Activated CD4-positive, alpha-beta T cell treated with anti-CD3 and anti-CD28 coated beads, Interleukin-2, amount 50 U/mL, for 16 hours (primary cell): ENCODE measurements at regions not wholly inside any gene's neighbourhood (a gene's known extent, or its start where the extent isn't known, plus 50 kb on each side); places are given as distances from the start of the nearest gene placed in this dataset.
"Not testable (repeated sequence)": the region's sequence is repeated elsewhere in the genome, so short reads cannot be mapped to it uniquely, and the experiment has no call there.

Experiments used
- DNase-seq: peaks from one replicate; pipeline ENCODE4 v3.0.0-alpha.2; 2020

DNA sequence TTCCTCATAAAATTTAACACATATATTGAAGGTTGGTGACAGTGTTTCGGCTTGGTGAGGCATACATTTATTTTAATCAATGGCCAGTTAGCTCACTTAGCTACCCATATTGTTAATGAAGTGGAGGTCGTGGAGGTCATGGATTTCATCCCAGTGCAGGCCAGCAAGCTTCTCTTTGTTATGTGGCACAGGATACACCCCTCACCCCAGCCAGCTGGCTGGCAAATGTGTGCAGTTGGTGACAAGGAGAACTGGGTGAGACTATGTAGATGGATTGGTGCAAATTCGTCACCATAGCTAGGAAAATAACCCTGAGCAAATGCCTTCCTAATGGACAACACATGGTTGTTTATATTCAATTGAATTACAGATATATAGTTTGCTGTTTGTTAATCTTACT lies 50.5 kb upstream of the FOXP2 start:
- DNase-seq: no peak

GRCh38 chr7:114363292-114363691 lies 51.3 kb upstream of the FOXP2 start:
- DNase-seq: no peak

DNA sequence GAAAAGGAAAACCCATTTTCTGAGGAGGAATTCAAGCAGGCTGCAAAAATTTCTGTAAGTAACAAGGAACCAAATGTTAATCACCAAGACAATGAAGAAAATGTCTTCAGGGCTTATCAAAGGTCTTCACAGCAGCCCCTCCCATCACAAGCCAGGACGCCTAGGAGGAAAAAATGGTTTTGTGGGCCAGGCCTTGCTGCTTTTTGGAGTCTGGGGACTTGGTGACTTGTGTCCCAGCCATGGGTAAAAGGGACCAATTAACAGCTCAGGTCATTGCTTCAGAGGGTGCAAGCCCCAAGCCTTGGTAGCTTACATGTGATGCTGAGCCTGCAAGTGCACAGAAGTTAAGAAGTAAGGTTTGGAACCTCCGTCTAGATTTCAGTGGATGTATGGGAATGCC lies 55.7 kb upstream of the FOXP2 start:
- DNase-seq: no peak

DNA sequence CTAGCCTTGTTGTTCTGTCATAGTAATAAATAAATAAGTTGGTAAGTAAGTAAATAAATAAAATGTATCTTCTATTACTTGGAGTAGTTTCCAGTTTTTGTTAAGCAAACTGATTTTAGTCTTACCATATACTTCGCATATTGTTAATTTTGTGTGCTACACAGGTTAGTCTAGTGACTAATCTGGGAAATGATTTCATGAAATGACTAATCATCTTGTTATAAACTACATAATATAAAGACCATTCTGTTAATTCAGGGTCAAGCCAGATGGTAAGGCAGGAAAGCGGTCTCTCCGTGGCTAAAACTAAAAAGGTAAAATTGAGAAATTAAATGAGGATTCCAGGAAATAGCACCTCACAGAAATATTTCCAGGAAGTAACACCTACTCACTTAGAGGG lies 58.5 kb upstream of the FOXP2 start:
- DNase-seq: peak; percentile 16

- no peak for DNase-seq
Observed at GRCh38 chr7:114354306-114354705, 60.3 kb upstream of the FOXP2 start.

GRCh38 chr7:114345494-114345893 lies 69.1 kb upstream of the FOXP2 start:
- no peak for DNase-seq

DNA sequence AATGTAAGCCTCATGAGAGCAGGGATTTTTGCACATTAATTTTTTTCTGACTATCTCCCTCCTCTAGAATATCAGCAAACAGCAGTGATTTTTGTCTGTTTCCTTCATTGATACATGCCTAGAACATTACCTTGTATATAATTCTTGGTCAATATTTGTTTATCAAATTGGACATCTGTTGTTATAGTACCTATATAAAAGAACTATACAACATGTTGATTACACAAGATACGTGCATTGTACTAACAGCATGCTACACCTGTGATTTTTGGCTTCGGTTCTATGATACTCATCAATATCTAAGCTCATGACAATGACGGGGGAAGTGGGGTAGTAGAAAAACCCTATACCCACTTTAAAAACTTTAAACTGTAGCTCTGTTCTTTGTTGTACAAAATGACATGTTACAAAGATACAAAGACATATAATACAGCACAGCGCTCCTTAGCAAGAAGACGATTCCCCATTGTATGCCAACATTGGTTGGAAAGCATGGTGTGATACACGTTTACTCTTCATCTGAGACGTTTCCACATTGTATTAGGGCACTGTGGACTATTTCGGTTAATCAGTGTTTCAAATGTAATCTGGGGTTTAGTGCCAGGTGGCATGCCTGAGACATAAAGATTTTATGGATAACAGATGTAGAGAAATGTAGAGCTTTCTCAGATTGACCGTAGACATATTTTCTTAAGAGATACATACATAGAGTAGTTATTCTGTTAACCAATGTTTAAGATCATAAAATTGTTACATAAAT lies 70.5 kb upstream of the FOXP2 start:
- no peak for DNase-seq

- no peak for DNase-seq
Observed at GRCh38 chr7:114342431-114343179, 72.0 kb upstream of the FOXP2 start.

DNA sequence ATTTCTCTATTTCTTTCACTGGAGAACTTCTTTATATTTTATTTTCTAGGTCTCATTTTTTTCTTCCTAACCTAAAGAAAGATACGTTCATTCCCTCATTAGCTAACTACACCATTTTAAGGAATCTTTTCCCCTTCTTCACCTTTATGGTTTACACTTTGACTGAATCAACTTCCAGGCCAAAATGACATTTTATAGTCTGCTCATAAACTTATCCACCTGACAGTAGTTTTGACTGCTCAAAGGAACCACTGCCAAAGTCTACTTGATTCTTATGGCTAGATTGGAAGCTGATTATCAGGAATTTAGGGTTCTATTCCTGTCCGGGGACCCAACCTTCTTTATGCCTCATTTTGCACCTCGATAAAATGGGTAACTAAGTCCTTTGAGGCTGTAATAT lies 73.0 kb upstream of the FOXP2 start:
- DNase-seq: no peak

GRCh38 chr7:114334989-114335388 lies 79.6 kb upstream of the FOXP2 start:
- DNase-seq: no peak

GRCh38 chr7:114329458-114329857 lies 85.2 kb upstream of the FOXP2 start:
- DNase-seq: not testable (repeated sequence)

- DNase-seq: no peak
Observed at GRCh38 chr7:114317450-114318098, 97.0 kb upstream of the FOXP2 start.

- no peak for DNase-seq
Observed at GRCh38 chr7:114312649-114313048, 102.0 kb upstream of the FOXP2 start.

- no peak for DNase-seq
Observed at GRCh38 chr7:114310345-114311110, 104.1 kb upstream of the FOXP2 start.

GRCh38 chr7:114309729-114310128 lies 104.9 kb upstream of the FOXP2 start:
- DNase-seq: no peak

DNA sequence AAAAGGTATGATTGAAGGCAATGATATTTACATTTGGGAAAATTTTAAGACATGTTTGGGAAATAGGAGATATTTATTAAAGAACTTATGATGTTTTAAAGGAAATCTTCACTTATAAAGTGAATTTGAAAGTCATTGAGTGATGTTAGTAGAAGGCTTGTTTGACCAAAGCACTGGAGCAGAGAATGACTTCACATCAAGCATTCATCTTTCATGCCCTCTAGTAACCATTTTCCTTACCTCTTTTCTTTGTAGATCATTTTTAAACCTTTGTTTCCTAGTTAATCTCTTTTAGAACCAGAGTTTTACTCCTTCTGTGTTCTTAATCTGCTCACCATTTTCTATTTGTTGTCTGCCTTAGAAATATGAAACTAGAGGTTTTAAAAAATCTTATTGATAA lies 111.3 kb upstream of the FOXP2 start:
- DNase-seq: no peak

DNA sequence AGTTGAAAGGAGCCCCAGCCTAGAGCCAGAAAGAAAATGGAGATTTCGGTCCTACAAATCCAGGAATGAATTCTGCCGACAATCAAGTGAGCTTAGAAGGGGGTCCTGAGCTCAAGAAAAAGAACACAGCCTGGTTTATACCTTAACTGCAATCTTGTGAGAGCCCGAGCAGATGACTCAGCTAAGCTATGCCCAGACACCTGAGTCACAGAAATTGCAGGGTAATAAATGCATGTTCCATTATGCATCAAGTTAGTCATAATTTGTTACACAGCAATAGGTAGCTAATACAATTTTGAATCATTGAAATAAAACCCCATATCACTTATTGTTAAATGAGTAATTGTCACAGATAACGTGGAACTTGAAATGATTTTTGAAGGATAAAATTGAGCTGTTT lies 111.8 kb upstream of the FOXP2 start:
- DNase-seq: no peak

DNA sequence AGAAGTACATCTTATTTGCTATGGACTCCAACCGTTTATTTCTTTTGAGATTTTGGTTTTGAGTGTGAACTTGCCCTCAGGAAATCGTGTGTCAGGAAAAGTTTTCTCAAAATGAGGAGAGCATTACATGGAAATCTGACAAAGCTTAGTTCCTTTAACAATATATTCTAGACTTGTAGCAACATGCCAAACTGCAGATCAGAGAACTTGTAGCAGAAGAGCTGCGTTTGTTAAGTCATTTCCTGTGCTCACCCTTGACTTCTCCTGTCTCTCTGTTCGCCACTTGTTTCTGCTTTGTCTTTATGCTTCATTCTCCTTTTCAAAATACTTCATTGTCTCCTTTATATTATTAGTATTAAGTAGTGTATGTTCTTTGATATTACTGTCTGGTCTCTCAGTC lies 116.6 kb upstream of the FOXP2 start:
- DNase-seq: no peak

- DNase-seq: no peak
Observed at GRCh38 chr7:114297121-114297520, 117.5 kb upstream of the FOXP2 start.

GRCh38 chr7:114295522-114295921 lies 119.1 kb upstream of the FOXP2 start:
- DNase-seq: no peak

DNA sequence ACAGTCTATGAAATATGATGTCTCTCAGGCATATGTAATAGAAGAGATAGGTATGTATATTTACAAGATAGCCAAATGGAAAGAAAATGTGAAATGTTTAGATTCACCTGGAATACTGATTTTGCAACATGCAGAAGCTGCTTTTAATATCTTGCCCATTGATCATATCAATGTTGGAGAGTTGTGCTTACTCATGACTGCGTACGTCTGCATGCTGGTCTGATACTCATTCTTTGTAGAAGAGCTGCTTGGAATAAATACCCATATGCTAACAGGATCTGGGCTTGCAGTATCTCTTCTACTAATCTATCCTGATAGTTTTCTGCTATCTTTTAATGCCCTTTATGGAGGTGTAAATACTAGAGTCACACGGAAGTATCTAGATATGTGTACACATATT lies 120.6 kb upstream of the FOXP2 start:
- DNase-seq: no peak

DNA sequence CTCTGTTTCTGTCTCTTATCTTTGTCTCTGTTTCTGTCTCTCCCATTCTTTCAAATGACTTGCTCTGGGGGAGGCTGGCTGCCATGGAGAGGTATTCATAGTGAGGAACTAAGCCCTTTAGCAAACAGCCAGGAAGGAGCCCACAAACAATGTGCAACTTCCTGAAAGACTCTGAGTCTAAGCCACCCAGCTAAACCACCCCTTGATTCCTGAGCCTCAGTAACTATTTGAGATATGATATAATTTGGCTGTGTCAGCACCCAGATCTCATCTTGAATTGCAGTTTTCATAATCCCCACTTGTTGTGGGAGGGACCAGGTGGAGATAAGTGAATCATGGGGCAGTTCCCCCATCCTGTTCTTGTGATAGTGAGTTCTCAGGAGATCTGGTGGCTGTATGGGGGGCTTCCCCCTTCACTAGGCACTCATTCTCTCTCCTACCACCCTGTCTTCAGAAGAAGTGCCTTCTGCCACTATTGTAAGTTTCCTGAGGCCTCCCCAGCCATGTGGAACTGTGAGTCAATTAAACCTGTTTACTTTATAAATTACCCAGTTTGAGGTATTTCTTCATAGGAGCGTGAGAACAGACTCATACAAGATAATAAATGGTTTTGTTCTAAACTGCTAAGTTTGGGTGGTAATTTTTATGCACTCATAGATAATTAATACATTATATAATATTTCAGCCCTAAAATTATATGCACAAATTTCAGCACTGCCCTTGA lies 121.2 kb upstream of the FOXP2 start:
- DNase-seq: no peak

DNA sequence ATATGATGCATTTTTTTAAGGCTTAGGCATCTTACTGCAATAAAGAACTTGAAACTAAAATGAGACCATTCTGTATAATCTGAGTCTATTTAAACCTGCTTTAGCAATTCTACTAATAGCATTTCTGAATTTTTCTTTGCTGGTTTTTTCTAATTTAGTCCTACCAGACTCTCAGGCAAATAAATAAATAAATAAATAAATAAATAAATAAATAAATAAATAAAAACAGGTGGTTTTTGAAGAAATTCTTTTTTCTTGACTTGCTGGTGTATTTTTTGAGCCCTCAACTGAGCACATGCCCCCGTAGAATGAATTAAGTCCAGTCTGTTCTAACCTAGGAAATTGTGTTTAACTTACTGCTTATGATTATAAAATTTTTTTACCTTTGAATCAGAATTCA lies 134.7 kb upstream of the FOXP2 start:
- no peak for DNase-seq
